BJ (cell line): ENCODE measurements at regions not wholly inside any gene's neighbourhood (a gene's known extent, or its start where the extent isn't known, plus 50 kb on each side); places are given as distances from the start of the nearest gene placed in this dataset.

ENCODE experiments used
- CTCF ChIA-PET: fragments of 350-600 bp; formaldehyde crosslinking; extraction: SDS; loops from one replicate; lab custom pipeline; 2021; ENCODE audit warnings: antibody characterized with exemption, inconsistent platforms; lab: Yijun Ruan, JAX
- POLR2A ChIA-PET: fragments of 300-600 bp; sonication (Branson Sonifier 250); formaldehyde crosslinking; extraction: SDS; loops from one replicate; lab custom pipeline; 2021; ENCODE audit warnings: antibody characterized with exemption; lab: Charles Lee
- DNase-seq: peaks from one replicate; pipeline ENCODE4 v3.0.0-alpha.2; 2011; ENCODE audit warnings: low read depth
- H3K27me3 ChIP-seq: 2 replicates; pipeline ENCODE4 v1.6.0; 2011; ENCODE audit warnings: low read length; ENCODE audit not compliant: control insufficient read depth, insufficient read depth
- H3K36me3 ChIP-seq: 2 replicates; pipeline ENCODE4 v1.5.1; 2011; ENCODE audit warnings: low read length; ENCODE audit not compliant: control insufficient read depth, insufficient read depth
- H3K4me3 ChIP-seq: 2 replicates; pipeline ENCODE4 v1.5.1; 2011; ENCODE audit warnings: low read depth, mild to moderate bottlenecking, control low read depth, low read length
- CTCF ChIP-seq: IDR thresholded peaks from 2 replicates; pipeline ENCODE4 v1.5.1; 2011; ENCODE audit warnings: low read depth, mild to moderate bottlenecking, control low read depth, inconsistent platforms, low read length, moderate library complexity; ENCODE audit not compliant: insufficient read depth

- no peak for TF ChIP-seq CTCF
- DNase-seq: no peak
- no peak overlapping the region for H3K4me3 ChIP-seq
- H3K27me3 ChIP-seq: no peaks in the 10 kb centered on the region; the same call in 1 of the 2 replicates
- CTCF ChIA-PET: interaction anchor here (1.1 to 10.2 kb wide), 4 partner anchors 50 to 177 kb away, joined by 3 to 184 read pairs (median 46); partner anchors contain the start of gene TEX48
- POLR2A ChIA-PET: no interaction called here
- H3K36me3 ChIP-seq: no peaks in the 10 kb centered on the region
Measured at GRCh38 chr9:114733816-114734215, 51.8 kb upstream of the TEX48 start.

GRCh38 chr9:114732823-114733222, 50.8 kb upstream of the TEX48 start:
- Histone ChIP-seq H3K4me3 (no peak overlapping the region), H3K27me3 (no peaks in the 10 kb centered on the region; the same call in 1 of the 2 replicates), H3K36me3 (no peaks in the 10 kb centered on the region)
- DNase-seq: no peak
- no peak for TF ChIP-seq CTCF
- ChIA-PET CTCF (interaction anchor here (1.1 to 1.3 kb wide), 2 partner anchors 49 to 178 kb away, joined by 3 to 5 read pairs; no protein-coding TSS in a partner anchor), POLR2A (no interaction called here)
